SK-N-SH treated with all-trans-retinoic acid at 6 μM for 48 hours (cell line): ENCODE measurements at regions not wholly inside any gene's neighbourhood (a gene's known extent, or its start where the extent isn't known, plus 50 kb on each side); places are given as distances from the start of the nearest gene placed in this dataset.

Experiments
- ATAC-seq: fragments of 200-7000 bp; cut with Tn5 transposase; 3 replicates; pipeline ENCODE4 v1.9.1; 2020; ENCODE audit warnings: mild to moderate bottlenecking, moderate library complexity
- POU6F1 ChIP-seq: fragments of 250-450 bp; sonication (Bioruptor Pico); IDR thresholded peaks from 2 replicates; pipeline ENCODE4 v1.8.0; 2021; ENCODE audit warnings: low read depth, mild to moderate bottlenecking, moderate library complexity, borderline replicate concordance
- RARB ChIP-seq: fragments of 250-450 bp; sonication (Bioruptor Pico); IDR thresholded peaks from 2 replicates; pipeline ENCODE4 v1.8.0; 2021; ENCODE audit warnings: mild to moderate bottlenecking, moderate library complexity
- ZNF565 ChIP-seq: fragments of 450-650 bp; formaldehyde crosslinking; conservative IDR thresholded peaks from 2 replicates; pipeline ENCODE4 v1.5.0; 2020; ENCODE audit warnings: low read depth, mild to moderate bottlenecking, moderate library complexity
- ZNF8 ChIP-seq: fragments of 450-650 bp; formaldehyde crosslinking; IDR thresholded peaks from 2 replicates; pipeline ENCODE4 v1.5.0; 2020; ENCODE audit warnings: mild to moderate bottlenecking, moderate library complexity

GRCh38 chr7:77466450-77466849 is 50.3 kb upstream of the GSAP start:
- TF ChIP-seq ZNF565, result no peak
- no peak for TF ChIP-seq RARB
- TF ChIP-seq POU6F1 (CRISPR knock-in tag), result no peak
- TF ChIP-seq ZNF8, result no peak
- TF ChIP-seq, all 23 proteins: peak for 0
- ATAC-seq, result no peak
